GM12891 (cell line): ENCODE measurements at regions not wholly inside any gene's neighbourhood (a gene's known extent, or its start where the extent isn't known, plus 50 kb on each side); places are given as distances from the start of the nearest gene placed in this dataset.

ENCODE experiments used
- DNase-seq: peaks from one replicate; pipeline ENCODE4 v3.0.0; 2011; ENCODE audit warnings: low spot score; ENCODE audit not compliant: insufficient read length
- FAIRE-seq: peaks from 2 replicates; lab custom pipeline; 2011; peaks lifted over from hg19 to GRCh38; lab: Jason Lieb, UNC
- PAX5 ChIP-seq: IDR thresholded peaks from 2 replicates; pipeline ENCODE4 v1.6.1; 2011; ENCODE audit warnings: low read length, moderate library complexity, mild to moderate bottlenecking; ENCODE audit not compliant: insufficient read depth, severe bottlenecking
- POLR2A ChIP-seq: IDR thresholded peaks from 2 replicates; pipeline ENCODE4 v1.6.1; 2011; ENCODE audit warnings: low read depth, low read length, control low read depth
- POLR2AphosphoS5 ChIP-seq: IDR thresholded peaks from 2 replicates; pipeline ENCODE4 v1.6.1; 2011; ENCODE audit warnings: low read depth, low read length, control low read depth
- POU2F2 ChIP-seq: IDR thresholded peaks from 2 replicates; pipeline ENCODE4 v1.6.1; 2011; ENCODE audit warnings: low read depth, mild to moderate bottlenecking, control low read depth, low read length, moderate library complexity
- SPI1 ChIP-seq: IDR thresholded peaks from 2 replicates; pipeline ENCODE4 v1.6.1; 2011; ENCODE audit warnings: low read depth, low read length, control low read depth
- TAF1 ChIP-seq: IDR thresholded peaks from 2 replicates; pipeline ENCODE4 v1.6.1; 2011; ENCODE audit warnings: low read depth, low read length, control low read depth

DNA sequence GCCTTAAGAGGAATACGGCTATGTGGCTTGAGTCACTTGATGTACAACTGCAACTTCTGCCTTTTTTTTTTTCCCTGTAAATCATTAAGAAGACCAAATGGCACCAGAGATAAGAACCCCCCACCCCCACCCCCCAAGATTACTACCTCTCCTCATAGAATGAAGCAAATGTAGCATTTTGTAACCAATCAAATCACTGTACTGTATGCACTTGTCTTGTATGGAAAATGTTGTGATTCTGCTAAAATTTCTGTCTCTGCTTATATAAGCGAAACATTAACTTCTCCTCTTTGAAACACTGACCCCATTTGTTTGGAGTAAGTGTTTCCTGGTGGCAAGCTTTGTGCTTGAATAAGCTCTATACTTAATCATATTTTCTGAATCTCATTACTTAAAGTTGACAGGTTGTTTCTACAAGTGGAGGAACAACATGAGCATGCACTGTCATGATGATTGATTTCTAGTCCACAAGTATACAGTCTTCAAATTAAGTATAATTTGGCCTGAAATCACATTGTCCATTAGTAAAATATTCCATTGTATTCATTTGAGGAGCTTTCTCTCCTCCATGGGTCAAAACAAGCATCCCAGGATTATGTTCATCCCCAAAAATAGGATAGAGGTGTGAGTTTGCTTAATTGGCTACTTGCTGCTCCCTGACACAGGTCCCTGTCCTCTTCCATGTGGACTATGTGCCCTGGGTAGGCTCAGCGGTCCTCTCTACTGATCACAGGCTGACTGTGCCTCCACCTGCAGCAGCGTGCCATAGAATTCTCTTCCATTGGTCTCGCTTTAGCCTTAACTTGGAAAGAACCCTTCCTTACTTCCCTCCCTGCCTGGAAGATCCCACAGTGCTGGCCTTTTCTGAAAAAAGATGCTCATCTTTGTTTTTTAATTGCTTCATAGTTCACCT lies 104.0 kb upstream of the BMP2K start:
- DNase-seq (no peak), FAIRE-seq (no peak)
- TF ChIP-seq SPI1 (no peak), POU2F2 (no peak)

DNA sequence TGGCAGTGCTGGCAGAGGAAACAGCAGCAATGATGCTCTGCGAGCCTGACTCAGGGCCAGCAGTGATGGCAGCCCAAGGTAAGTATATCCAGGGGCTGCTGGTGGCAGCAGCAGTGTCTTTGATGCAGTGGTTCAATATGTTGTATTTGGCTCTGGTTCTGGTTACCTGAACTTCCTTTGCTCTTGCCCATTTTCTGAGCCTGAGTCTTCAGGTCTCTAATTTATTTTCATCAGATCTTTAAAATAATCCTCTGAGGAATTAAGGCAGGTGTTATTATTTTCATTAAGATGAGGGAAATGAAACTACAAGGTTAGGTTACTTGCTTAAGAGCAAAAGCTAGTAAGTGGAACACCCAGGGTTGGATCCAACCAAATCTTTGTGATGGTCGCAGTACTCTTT lies 102.8 kb upstream of the BMP2K start:
- FAIRE-seq (no peak), DNase-seq (no peak)
- TF ChIP-seq POLR2A (no peak), TAF1 (no peak), PAX5 (no peak), POLR2AphosphoS5 (no peak), POU2F2 (no peak), SPI1 (no peak)

DNA sequence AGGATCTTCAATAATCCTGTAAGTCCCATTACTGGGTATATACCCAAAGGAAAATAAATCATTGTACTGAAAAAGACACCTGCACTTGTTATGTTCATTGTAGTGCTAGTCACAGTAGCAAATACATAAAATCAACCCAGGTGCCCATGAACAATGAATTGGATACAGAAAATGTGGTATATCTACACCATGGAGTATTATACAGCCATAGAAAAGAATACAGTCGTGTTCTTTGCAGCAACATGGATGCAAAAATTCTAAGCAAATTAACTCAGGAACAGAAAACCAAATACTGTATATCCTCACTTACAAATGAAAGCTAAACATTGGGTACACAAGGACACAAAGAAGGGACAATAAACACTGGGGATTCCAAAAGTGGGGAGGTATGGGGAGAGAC lies 100.8 kb upstream of the BMP2K start:
- DNase-seq (no peak), FAIRE-seq (no peak)
- TF ChIP-seq SPI1 (no peak), POU2F2 (no peak), POLR2AphosphoS5 (no peak), TAF1 (no peak), PAX5 (no peak), POLR2A (no peak)

DNA sequence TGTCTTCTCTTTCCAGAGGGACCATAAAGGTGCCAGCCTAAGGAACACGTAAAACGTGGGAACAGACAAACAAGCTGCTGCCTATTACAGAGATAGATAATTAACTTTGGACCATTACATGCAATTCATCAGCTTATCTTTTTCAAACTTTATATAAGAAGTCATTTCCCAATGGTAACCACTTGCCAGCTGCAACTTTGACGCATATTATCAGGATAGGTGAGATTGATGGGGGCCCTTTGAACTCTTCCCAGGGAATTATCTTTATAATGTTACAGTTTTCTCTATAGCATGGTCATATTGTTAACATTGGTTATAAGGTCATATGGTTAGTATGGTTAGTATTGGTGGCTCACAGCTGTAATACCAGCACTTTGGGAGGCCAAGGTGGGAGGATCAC lies 94.1 kb upstream of the BMP2K start:
- DNase-seq = no peak
- no peak for FAIRE-seq
- TF ChIP-seq SPI1 (no peak), POU2F2 (no peak), POLR2A (no peak), POLR2AphosphoS5 (no peak), PAX5 (no peak), TAF1 (no peak)

DNA sequence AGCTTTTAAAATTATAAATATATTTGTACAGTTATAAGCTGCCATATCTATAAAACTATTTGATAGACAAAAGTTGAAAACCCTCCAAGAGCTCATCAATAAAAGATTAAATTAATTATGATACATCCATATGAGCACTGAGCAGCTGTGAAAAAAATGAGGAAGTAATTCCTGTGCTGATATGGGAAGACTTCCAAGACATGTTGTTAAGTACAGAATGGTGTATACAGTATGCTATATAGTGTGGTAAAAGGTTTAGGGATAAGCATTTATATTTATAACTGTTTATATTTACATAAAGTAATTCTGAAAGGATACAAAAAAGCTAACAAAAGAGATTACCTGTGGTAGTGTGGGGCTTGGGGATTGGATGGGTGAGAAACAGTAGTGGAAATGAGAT lies 92.8 kb upstream of the BMP2K start:
- no peak for TF ChIP-seq POLR2A
- TF ChIP-seq TAF1 = no peak
- TF ChIP-seq SPI1 = no peak
- no peak for TF ChIP-seq POLR2AphosphoS5
- TF ChIP-seq PAX5 = no peak
- no peak for TF ChIP-seq POU2F2
- FAIRE-seq (no peak), DNase-seq (no peak)

DNA sequence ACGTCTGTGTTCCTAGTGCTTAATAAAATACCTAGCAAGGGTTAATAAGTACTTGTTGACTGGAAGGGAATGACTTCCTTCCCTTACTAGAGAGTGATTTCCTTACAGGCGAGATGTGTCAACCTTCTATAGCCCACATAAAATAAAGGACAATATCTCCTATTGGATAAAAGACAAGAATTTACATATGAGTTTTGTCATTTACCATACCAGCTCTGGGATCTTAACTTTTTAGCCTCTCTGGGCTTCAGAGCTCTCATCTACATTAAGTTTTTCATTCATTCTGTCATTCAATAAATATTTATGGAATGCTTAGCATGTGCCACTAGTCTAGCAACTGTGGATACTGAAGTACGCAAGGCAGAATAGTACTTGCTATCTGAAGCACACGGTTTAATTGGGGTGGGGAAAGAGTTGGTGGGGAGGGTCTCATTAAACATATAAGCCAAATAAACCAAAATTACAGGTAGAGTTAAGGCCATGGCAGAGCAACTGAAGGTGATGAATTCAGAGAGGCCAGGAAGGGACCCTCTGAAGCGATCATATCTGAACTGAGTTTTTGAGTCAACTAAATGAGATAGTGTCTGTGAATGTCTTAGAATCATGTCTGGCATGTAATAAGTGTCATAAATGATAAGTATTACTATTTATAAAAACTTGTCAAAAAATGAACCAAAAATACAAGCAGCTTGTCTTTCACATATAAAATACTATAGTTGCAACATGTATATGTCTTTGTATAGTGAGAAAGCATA lies 91.6 kb upstream of the BMP2K start:
- FAIRE-seq (peak; percentile 5), DNase-seq (no peak)
- no peak for TF ChIP-seq POLR2A
- TF ChIP-seq TAF1 = no peak
- no peak for TF ChIP-seq POU2F2
- no peak for TF ChIP-seq SPI1
- TF ChIP-seq POLR2AphosphoS5 = no peak
- no peak for TF ChIP-seq PAX5

DNA sequence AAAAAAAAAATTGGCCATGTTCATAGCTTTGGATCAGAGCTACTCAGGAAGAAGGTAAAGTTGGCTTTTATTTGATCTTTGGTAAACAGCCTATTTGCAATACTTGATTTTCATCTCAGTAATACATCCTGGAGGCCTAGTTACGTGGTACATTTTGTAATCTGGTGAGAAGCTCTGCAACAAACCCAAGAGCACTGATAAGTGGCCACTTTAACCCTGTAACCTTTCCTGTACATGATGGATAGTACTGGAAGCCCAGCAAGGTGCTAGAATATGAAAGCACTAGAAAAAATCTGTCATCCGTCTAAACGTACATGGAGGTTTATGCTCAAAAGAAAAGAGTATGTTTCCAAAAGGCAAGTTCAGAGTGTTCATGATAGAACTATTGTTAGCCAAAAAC lies 88.3 kb upstream of the BMP2K start:
- DNase-seq (no peak), FAIRE-seq (no peak)
- no peak for TF ChIP-seq PAX5
- TF ChIP-seq SPI1 = no peak
- no peak for TF ChIP-seq POLR2A
- no peak for TF ChIP-seq POLR2AphosphoS5
- TF ChIP-seq TAF1 = no peak
- no peak for TF ChIP-seq POU2F2

DNA sequence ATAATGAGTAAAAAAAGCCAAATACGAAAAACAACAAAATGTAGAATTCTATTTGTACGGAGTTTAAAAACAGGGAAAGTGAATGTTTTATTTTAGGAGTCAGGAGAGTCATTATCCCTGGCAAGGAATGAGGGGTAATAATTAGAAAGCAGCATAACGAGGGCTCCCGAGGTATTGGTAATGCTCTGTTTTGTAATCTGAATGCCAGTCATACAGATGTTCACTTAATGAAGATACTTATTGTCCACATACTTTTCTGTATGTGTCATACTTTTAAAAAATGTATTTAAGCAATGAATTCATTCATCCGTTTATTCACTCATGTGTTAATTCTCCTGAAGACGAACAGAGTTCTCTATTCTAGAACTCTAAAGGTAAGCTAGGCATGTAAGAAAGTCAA lies 87.8 kb upstream of the BMP2K start:
- DNase-seq = no peak
- FAIRE-seq = no peak
- TF ChIP-seq POLR2A = no peak
- no peak for TF ChIP-seq PAX5
- TF ChIP-seq TAF1 = no peak
- no peak for TF ChIP-seq SPI1
- TF ChIP-seq POLR2AphosphoS5 = no peak
- TF ChIP-seq POU2F2 = no peak

DNA sequence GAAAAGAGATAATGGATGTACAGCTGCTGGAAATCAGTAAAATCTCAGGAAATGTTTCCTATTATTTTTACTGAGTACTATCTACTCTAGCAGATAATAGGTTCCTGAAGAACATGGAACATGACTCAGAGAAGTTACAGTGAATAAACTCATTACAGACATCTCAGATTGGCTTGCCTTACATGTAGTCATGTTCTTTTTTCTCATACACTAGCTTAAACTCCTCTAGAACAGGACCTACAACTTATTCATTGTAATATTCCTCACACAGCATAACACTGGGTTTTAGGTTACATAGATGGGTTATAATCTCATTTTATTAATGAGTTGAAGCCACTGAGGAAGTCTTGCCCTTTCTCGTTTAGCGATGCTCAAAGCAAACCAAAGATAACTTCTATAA lies 86.9 kb upstream of the BMP2K start:
- no peak for TF ChIP-seq POLR2AphosphoS5
- TF ChIP-seq SPI1 = no peak
- TF ChIP-seq PAX5 = no peak
- no peak for TF ChIP-seq POU2F2
- TF ChIP-seq TAF1 = no peak
- TF ChIP-seq POLR2A = no peak
- FAIRE-seq = no peak

DNA sequence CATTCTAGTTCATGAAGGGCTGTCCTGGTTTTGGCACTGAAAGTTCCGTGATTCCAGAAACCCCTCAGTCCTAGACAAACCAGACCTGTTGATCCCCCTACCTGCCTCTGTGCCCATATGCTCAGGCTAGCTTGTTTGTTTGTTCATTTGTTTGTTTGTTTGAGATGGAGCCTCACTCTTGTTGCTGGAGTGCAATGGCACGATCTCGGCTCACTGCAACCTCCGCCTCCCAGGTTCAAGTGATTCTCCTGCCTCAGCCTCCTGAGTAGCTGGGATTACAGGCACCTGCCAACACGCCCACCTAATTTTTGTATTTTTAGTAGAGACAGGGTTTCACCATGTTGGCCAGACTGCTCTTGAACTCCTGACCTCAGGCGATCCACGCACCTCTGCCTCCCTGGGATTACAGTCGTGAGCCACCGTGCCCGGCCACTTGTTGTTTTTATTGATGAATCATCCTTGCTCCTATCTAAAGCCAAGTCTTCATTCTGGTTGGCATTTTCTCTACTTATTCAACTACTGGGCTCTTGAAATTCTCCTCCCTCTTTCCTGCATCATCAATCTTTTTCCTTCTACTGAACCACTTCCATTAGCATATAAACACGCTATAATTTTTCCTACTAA lies 86.3 kb upstream of the BMP2K start:
- DNase-seq = no peak
- no peak for FAIRE-seq
- TF ChIP-seq POLR2A = no peak
- no peak for TF ChIP-seq PAX5
- TF ChIP-seq SPI1 = no peak
- TF ChIP-seq POLR2AphosphoS5 = no peak
- TF ChIP-seq TAF1 = no peak
- no peak for TF ChIP-seq POU2F2

More for the DNA sequence above, 86.9 kb upstream of the BMP2K start:
- no peak for DNase-seq
